ENCODE measurements at regions not wholly inside any gene's neighbourhood (a gene's known extent, or its start where the extent isn't known, plus 50 kb on each side); places are given as distances from the start of the nearest gene placed in this dataset.
A peak's percentile ranks its signal among the peaks of the same experiment; 100 is the strongest.

- Histone ChIP-seq H3K9me3 (ENCODE audit: severe bottlenecking) (no peaks in the 10 kb centered on the region), H3K36me3 (ENCODE audit: low read depth) (no peaks in the 10 kb centered on the region), H3K4me3 (ENCODE audit: severe bottlenecking) (no peak overlapping the region), H3K4me1 (ENCODE audit: insufficient read depth, poor library complexity, severe bottlenecking) (no peaks in the 10 kb centered on the region), H3K27ac (ENCODE audit: poor library complexity, severe bottlenecking) (no peak overlapping the region), H3K27me3 (ENCODE audit: insufficient read depth, poor library complexity, severe bottlenecking) (no peaks in the 10 kb centered on the region)
- ATAC-seq (ENCODE audit: low read depth) (no peak), DNase-seq (ENCODE audit: low spot score) (peak; percentile 17)
- no peak for TF ChIP-seq CTCF (IDR thresholded peaks at IDR 0.05; ENCODE audit: poor library complexity, severe bottlenecking)
These were observed 176.5 kb downstream of the CTTN start for GRCh38 chr11:70574725-70575347.

GRCh38 chr11:70575396-70576060 is 177.2 kb downstream of the CTTN start:
- Histone ChIP-seq H3K4me3 (ENCODE audit: severe bottlenecking) (no peak overlapping the region), H3K27ac (ENCODE audit: poor library complexity, severe bottlenecking) (no peak overlapping the region), H3K4me1 (ENCODE audit: insufficient read depth, poor library complexity, severe bottlenecking) (no peaks in the 10 kb centered on the region), H3K36me3 (ENCODE audit: low read depth) (no peaks in the 10 kb centered on the region), H3K9me3 (ENCODE audit: severe bottlenecking) (no peaks in the 10 kb centered on the region), H3K27me3 (ENCODE audit: insufficient read depth, poor library complexity, severe bottlenecking) (no peaks in the 10 kb centered on the region)
- ATAC-seq (ENCODE audit: low read depth) (no peak), DNase-seq (ENCODE audit: low spot score) (peak; percentile 47)
- no peak for TF ChIP-seq CTCF (IDR thresholded peaks at IDR 0.05; ENCODE audit: poor library complexity, severe bottlenecking)

DNA sequence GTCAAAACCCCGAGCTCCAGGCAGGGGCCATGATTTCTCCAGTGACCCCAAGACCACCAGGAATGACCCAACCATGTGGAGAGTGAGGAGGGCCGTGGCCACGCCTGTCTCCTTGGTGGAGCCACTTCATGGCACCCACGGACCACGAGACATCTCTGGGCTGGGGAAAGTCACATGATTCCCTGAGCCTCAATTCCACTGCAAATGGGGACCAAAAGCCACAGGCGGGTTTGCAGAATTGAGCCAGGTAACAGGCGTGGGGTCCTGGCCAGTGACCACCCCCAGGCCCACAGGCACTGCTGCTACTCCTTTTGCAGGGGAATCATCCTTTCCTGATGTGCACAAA is 178.9 kb downstream of the CTTN start:
- DNase-seq (ENCODE audit: low spot score) (peak; percentile 19), ATAC-seq (ENCODE audit: low read depth) (no peak)
- H3K27ac ChIP-seq (ENCODE audit: poor library complexity, severe bottlenecking), result no peak overlapping the region

DNA sequence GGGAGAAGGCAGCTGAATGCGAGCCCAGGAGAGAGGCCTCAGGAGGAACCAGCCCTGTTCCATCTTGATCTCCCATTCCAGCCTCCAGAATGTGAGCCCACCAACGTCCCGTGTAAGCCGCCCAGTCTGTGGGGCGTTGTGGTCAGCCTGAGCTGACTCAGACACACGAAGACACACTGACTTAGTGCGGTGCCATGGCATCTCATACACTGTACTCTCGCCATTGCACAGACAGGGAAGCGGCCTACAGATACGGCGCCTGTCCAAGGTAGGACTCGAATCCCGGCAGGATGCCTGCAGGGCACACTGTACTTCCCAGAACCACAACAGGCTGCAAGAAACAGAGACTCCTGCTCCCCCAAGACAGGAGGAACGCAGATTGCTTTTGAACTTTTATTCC is 179.6 kb downstream of the CTTN start:
- Histone ChIP-seq H3K9me3 (ENCODE audit: severe bottlenecking) (no peaks in the 10 kb centered on the region), H3K4me1 (ENCODE audit: insufficient read depth, poor library complexity, severe bottlenecking) (no peaks in the 10 kb centered on the region), H3K27ac (ENCODE audit: poor library complexity, severe bottlenecking) (no peak overlapping the region), H3K27me3 (ENCODE audit: insufficient read depth, poor library complexity, severe bottlenecking) (no peaks in the 10 kb centered on the region), H3K36me3 (ENCODE audit: low read depth) (no peaks in the 10 kb centered on the region), H3K4me3 (ENCODE audit: severe bottlenecking) (no peak overlapping the region)
- no peak for ATAC-seq (ENCODE audit: low read depth)
- no peak for TF ChIP-seq CTCF (IDR thresholded peaks at IDR 0.05; ENCODE audit: poor library complexity, severe bottlenecking)
- peak; percentile 23 for DNase-seq (ENCODE audit: low spot score)

More for the DNA sequence above, 178.9 kb downstream of the CTTN start:
- no peaks in the 10 kb centered on the region for H3K4me1 ChIP-seq (ENCODE audit: insufficient read depth, poor library complexity, severe bottlenecking)
- H3K27me3 ChIP-seq (ENCODE audit: insufficient read depth, poor library complexity, severe bottlenecking), result no peaks in the 10 kb centered on the region
- no peak for TF ChIP-seq CTCF (IDR thresholded peaks at IDR 0.05; ENCODE audit: poor library complexity, severe bottlenecking)
- H3K9me3 ChIP-seq (ENCODE audit: severe bottlenecking), result no peaks in the 10 kb centered on the region
- no peaks in the 10 kb centered on the region for H3K36me3 ChIP-seq (ENCODE audit: low read depth)
- no peak overlapping the region for H3K4me3 ChIP-seq (ENCODE audit: severe bottlenecking)

DNA sequence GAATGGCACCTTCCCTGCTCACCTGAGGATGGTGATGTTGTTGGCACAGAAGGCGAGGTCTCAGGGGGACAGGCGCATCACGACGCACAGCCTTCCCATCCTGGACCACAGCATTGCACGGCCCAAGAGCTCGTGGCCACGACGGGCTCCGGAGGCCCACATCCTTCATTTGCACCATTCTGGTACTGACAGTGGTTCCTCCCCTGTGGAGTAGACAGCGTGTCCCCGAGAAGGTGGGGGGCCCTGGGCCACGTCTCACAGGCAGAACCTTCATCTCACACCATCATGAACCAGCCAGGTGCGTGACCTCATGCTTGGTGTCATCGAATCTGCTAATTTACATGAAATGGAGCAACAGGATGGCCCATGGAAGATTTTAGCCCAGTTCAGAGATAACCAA is 180.0 kb downstream of the CTTN start:
- Histone ChIP-seq H3K27ac (ENCODE audit: poor library complexity, severe bottlenecking) (no peak overlapping the region), H3K9me3 (ENCODE audit: severe bottlenecking) (no peaks in the 10 kb centered on the region), H3K4me1 (ENCODE audit: insufficient read depth, poor library complexity, severe bottlenecking) (no peaks in the 10 kb centered on the region), H3K4me3 (ENCODE audit: severe bottlenecking) (no peak overlapping the region), H3K36me3 (ENCODE audit: low read depth) (no peaks in the 10 kb centered on the region), H3K27me3 (ENCODE audit: insufficient read depth, poor library complexity, severe bottlenecking) (no peaks in the 10 kb centered on the region)
- peak; percentile 27 for DNase-seq (ENCODE audit: low spot score)
- TF ChIP-seq CTCF (IDR thresholded peaks at IDR 0.05; ENCODE audit: poor library complexity, severe bottlenecking), result no peak
- no peak for ATAC-seq (ENCODE audit: low read depth)

Measured in RWPE2 (cell line).